ENCODE measurements at regions not wholly inside any gene's neighbourhood (a gene's known extent, or its start where the extent isn't known, plus 50 kb on each side); places are given as distances from the start of the nearest gene placed in this dataset.

DNA sequence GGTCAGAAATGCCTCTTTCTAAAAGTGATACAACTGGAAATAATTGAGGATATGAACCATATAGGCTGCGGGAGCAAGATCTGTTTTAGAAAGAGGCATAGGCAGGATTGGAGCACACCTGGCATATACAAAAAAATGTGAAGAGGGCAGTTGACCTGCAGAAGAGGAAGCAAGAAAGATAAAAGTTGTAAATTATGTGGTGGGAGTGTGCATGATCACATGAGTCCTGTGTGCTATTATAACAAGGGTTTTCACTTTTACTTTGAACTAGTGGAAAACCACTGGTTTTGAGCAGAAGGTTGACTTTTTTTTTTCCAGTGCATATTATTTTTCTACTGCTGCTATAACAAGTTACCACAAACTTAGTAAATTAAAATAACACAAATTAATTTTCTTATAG, 489.3 kb downstream of the ANXA1 start:
- no peak for FAIRE-seq

DNA sequence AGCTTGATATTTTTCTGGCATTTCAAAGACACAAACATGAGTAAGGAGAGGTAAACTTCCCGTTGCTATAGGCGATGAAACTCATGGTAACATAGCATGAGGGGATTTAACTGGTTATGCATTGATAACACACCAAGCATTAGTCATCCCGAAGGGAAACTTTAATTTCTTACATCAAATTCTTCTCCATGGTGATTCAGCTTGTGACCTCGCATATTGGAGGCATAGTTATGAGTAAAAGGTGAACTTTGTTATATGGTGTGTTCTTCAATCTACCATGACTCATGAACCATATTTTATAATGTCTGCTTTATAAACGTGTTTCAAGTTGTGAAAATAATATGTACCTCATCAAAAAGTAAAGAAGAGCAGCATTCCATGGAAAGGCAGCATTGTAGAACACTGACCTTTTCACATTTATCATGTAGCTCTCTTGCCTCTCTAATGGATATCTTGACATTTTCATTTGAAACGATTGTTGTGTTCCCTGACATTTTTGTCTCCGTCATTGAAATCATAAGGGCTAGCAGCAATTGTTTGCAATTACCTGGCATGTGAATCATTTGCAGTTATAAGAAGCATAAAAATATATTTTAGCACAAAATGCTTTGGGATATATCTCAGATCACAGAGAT, 491.8 kb downstream of the ANXA1 start:
- Histone ChIP-seq H3K36me3 (ENCODE audit: control insufficient read depth in 3 of 3, insufficient read depth in 2 of 3, low read depth in 1 of 3, low read length in 3 of 3) (no peaks in the 10 kb centered on the region), H3K27me3 (ENCODE audit: control insufficient read depth in 3 of 3, insufficient read depth in 3 of 3, low read length in 3 of 3) (no peaks in the 10 kb centered on the region), H3K4me1 (ENCODE audit: control insufficient read depth in 3 of 3, insufficient read depth in 2 of 3, low read depth in 1 of 3, low read length in 2 of 3) (no peaks in the 10 kb centered on the region), H3K4me3 (ENCODE audit: low read depth in 1 of 3, low read length in 3 of 3) (no peak overlapping the region), H3K9me3 (ENCODE audit: control insufficient read depth in 2 of 2, insufficient read depth in 1 of 2, low read depth in 1 of 2, low read length in 1 of 2) (no peaks in the 10 kb centered on the region), H3K27ac (ENCODE audit: low read depth in 1 of 3, low read length in 2 of 3) (no peak overlapping the region)
- WGBS, 3 donors, result 48 to 68% (median 54%) methylated on average over 7 of the region's 7 CpGs
- FAIRE-seq, result no peak
- no peak for DNase-seq

More for the DNA sequence above, 489.3 kb downstream of the ANXA1 start:
- Histone ChIP-seq H3K4me3 (ENCODE audit: low read depth in 1 of 3, low read length in 3 of 3) (no peak overlapping the region), H3K4me1 (ENCODE audit: control insufficient read depth in 3 of 3, insufficient read depth in 2 of 3, low read depth in 1 of 3, low read length in 2 of 3) (no peaks in the 10 kb centered on the region), H3K27me3 (ENCODE audit: control insufficient read depth in 3 of 3, insufficient read depth in 3 of 3, low read length in 3 of 3) (no peaks in the 10 kb centered on the region), H3K9me3 (ENCODE audit: control insufficient read depth in 2 of 2, insufficient read depth in 1 of 2, low read depth in 1 of 2, low read length in 1 of 2) (no peaks in the 10 kb centered on the region), H3K27ac (ENCODE audit: low read depth in 1 of 3, low read length in 2 of 3) (no peak overlapping the region), H3K36me3 (ENCODE audit: control insufficient read depth in 3 of 3, insufficient read depth in 2 of 3, low read depth in 1 of 3, low read length in 3 of 3) (no peaks in the 10 kb centered on the region)
- WGBS, 3 donors, result 61 to 94% (median 86%) methylated on average over 1 of the region's 1 CpG
- DNase-seq, result no peak

DNA sequence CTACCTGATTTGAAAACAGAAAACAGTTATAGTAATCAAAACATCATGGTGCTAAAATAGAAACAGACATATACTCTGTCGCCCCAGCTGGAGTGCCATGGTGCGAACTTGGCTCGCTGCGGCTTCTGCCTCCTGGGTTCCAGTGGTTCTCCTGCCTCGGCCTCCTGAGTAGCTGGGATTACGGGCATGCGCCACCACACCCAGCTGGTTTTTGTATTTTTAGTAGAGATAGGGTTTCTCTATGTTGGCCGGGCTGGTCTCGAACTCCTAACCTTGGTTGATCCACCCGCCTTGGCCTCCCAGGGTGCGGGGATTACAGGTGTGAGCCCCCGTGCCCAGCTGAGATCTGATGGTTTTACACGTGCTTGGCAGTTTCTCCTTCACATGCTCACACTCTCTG, 495.9 kb downstream of the ANXA1 start:
- FAIRE-seq (no peak), DNase-seq (no peak)
- H3K27ac ChIP-seq (ENCODE audit: low read depth in 1 of 3, low read length in 2 of 3), result no peak overlapping the region
- H3K4me1 ChIP-seq (ENCODE audit: control insufficient read depth in 3 of 3, insufficient read depth in 2 of 3, low read depth in 1 of 3, low read length in 2 of 3), result no peaks in the 10 kb centered on the region
- no peaks in the 10 kb centered on the region for H3K9me3 ChIP-seq (ENCODE audit: control insufficient read depth in 2 of 2, insufficient read depth in 1 of 2, low read depth in 1 of 2, low read length in 1 of 2)
- no peak overlapping the region for H3K4me3 ChIP-seq (ENCODE audit: low read depth in 1 of 3, low read length in 3 of 3)
- 86 to 94% (median 94%) methylated on average over 13 of the region's 13 CpGs for WGBS, 3 donors
- no peaks in the 10 kb centered on the region for H3K36me3 ChIP-seq (ENCODE audit: control insufficient read depth in 3 of 3, insufficient read depth in 2 of 3, low read depth in 1 of 3, low read length in 3 of 3)
- H3K27me3 ChIP-seq (ENCODE audit: control insufficient read depth in 3 of 3, insufficient read depth in 3 of 3, low read length in 3 of 3), result no peaks in the 10 kb centered on the region

DNA sequence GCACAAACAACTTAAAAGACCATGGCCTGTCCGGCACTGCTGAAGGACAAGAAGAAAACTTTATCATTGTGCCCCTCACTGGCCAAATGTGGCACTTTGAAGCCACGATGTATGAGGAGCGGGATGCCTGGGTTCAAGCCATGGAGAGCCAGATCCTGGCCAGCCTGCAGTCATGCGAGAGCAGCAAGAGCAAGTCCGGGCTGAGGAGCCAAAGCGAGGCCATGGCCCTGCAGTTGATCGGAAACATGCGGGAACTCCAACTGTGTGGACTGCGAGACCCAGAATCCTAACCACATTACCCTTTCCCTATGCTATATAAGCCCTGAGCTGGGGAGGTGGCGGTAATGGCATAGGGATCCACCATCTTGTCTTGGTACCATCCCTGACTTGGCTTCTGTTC, 497.9 kb downstream of the ANXA1 start:
- FAIRE-seq (no peak), DNase-seq (no peak)
- no peaks in the 10 kb centered on the region for H3K4me1 ChIP-seq (ENCODE audit: control insufficient read depth in 3 of 3, insufficient read depth in 2 of 3, low read depth in 1 of 3, low read length in 2 of 3)
- WGBS, 3 donors, result 91 to 94% (median 92%) methylated on average over 10 of the region's 10 CpGs
- H3K9me3 ChIP-seq (ENCODE audit: control insufficient read depth in 2 of 2, insufficient read depth in 1 of 2, low read depth in 1 of 2, low read length in 1 of 2), result no peaks in the 10 kb centered on the region
- no peak overlapping the region for H3K27ac ChIP-seq (ENCODE audit: low read depth in 1 of 3, low read length in 2 of 3)
- no peaks in the 10 kb centered on the region for H3K27me3 ChIP-seq (ENCODE audit: control insufficient read depth in 3 of 3, insufficient read depth in 3 of 3, low read length in 3 of 3)
- no peak overlapping the region for H3K4me3 ChIP-seq (ENCODE audit: low read depth in 1 of 3, low read length in 3 of 3)
- H3K36me3 ChIP-seq (ENCODE audit: control insufficient read depth in 3 of 3, insufficient read depth in 2 of 3, low read depth in 1 of 3, low read length in 3 of 3), result no peaks in the 10 kb centered on the region

DNA sequence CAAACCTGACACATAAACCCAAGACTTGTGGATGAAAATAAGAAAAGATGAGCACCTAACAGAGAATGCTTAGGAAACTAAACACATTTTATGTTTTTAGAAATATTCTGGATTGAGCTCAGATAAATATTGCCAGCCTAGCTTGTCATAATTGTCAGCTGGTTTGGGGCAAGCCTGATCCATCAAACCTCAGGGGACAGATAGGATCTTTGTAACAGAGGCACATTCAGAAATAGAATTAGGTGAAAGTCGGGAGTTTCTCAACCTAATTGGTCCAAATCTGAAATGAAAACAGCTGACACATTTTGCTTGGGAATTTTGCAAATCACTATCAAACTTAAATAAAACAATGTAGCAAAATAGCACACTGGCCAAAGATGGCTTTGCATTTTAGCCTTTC, 503.7 kb downstream of the ANXA1 start:
- Histone ChIP-seq H3K4me3 (ENCODE audit: low read depth in 1 of 3, low read length in 3 of 3) (no peak overlapping the region), H3K27ac (ENCODE audit: low read depth in 1 of 3, low read length in 2 of 3) (no peak overlapping the region), H3K36me3 (ENCODE audit: control insufficient read depth in 3 of 3, insufficient read depth in 2 of 3, low read depth in 1 of 3, low read length in 3 of 3) (no peaks in the 10 kb centered on the region), H3K27me3 (ENCODE audit: control insufficient read depth in 3 of 3, insufficient read depth in 3 of 3, low read length in 3 of 3) (no peaks in the 10 kb centered on the region), H3K9me3 (ENCODE audit: control insufficient read depth in 2 of 2, insufficient read depth in 1 of 2, low read depth in 1 of 2, low read length in 1 of 2) (no peaks in the 10 kb centered on the region), H3K4me1 (ENCODE audit: control insufficient read depth in 3 of 3, insufficient read depth in 2 of 3, low read depth in 1 of 3, low read length in 2 of 3) (no peaks in the 10 kb centered on the region)
- FAIRE-seq, result no peak
- no peak for DNase-seq
- WGBS, 3 donors, result 83 to 85% (median 84%) methylated on average over 1 of the region's 1 CpG

DNA sequence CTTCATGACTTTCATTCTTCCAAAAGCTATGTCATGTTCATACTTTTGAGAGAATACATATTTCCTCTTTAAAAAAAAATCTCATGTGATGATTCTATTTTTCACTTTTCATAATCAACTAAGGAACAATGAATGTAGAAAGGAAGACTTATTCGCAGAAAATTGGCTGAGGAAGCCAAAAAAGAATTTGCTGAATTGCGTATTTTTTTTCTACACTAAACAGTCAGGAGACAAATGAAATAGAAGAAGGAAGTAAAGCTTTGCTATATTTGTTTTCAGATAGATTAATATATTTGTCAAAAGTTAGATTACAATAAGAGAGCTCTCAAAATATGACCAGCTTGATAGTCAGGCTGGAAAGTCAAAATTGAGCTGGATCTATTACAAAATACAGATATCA, 504.2 kb downstream of the ANXA1 start:
- H3K9me3 ChIP-seq (ENCODE audit: control insufficient read depth in 2 of 2, insufficient read depth in 1 of 2, low read depth in 1 of 2, low read length in 1 of 2), result no peaks in the 10 kb centered on the region
- 82 to 89% (median 85%) methylated on average over 2 of the region's 2 CpGs for WGBS, 3 donors
- H3K4me3 ChIP-seq (ENCODE audit: low read depth in 1 of 3, low read length in 3 of 3), result no peak overlapping the region
- no peak for DNase-seq
- no peaks in the 10 kb centered on the region for H3K27me3 ChIP-seq (ENCODE audit: control insufficient read depth in 3 of 3, insufficient read depth in 3 of 3, low read length in 3 of 3)
- FAIRE-seq, result no peak
- H3K36me3 ChIP-seq (ENCODE audit: control insufficient read depth in 3 of 3, insufficient read depth in 2 of 3, low read depth in 1 of 3, low read length in 3 of 3), result no peaks in the 10 kb centered on the region
- H3K4me1 ChIP-seq (ENCODE audit: control insufficient read depth in 3 of 3, insufficient read depth in 2 of 3, low read depth in 1 of 3, low read length in 2 of 3), result no peaks in the 10 kb centered on the region
- H3K27ac ChIP-seq (ENCODE audit: low read depth in 1 of 3, low read length in 2 of 3), result no peak overlapping the region

DNA sequence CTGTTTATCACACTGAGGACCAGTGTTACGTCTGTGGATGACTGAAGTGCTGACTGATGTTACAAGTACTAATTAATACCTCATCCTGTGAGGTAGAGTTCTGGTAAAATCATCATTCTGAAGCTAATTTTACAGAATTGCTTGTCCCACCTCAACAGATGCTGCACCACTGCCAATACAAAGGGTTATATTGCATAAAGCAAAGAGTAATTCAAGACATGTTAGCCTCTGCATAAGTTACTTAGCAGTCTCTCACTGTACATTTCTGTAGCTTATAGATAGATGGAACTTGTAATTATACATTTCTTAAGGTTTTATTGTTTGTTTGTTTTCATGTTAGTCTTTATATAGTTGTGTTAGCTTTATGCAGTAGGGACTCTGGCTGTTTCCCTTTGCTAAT, 513.6 kb downstream of the ANXA1 start:
- WGBS, 3 donors, result 24 to 43% (median 33%) methylated on average over 1 of the region's 1 CpG
- Histone ChIP-seq H3K27ac (ENCODE audit: low read depth in 1 of 3, low read length in 2 of 3) (no peak overlapping the region), H3K36me3 (ENCODE audit: control insufficient read depth in 3 of 3, insufficient read depth in 2 of 3, low read depth in 1 of 3, low read length in 3 of 3) (no peaks in the 10 kb centered on the region), H3K4me3 (ENCODE audit: low read depth in 1 of 3, low read length in 3 of 3) (no peak overlapping the region), H3K9me3 (ENCODE audit: control insufficient read depth in 2 of 2, insufficient read depth in 1 of 2, low read depth in 1 of 2, low read length in 1 of 2) (no peaks in the 10 kb centered on the region), H3K27me3 (ENCODE audit: control insufficient read depth in 3 of 3, insufficient read depth in 3 of 3, low read length in 3 of 3) (no peaks in the 10 kb centered on the region), H3K4me1 (ENCODE audit: control insufficient read depth in 3 of 3, insufficient read depth in 2 of 3, low read depth in 1 of 3, low read length in 2 of 3) (no peaks in the 10 kb centered on the region)
- FAIRE-seq, result no peak
- no peak for DNase-seq

DNA sequence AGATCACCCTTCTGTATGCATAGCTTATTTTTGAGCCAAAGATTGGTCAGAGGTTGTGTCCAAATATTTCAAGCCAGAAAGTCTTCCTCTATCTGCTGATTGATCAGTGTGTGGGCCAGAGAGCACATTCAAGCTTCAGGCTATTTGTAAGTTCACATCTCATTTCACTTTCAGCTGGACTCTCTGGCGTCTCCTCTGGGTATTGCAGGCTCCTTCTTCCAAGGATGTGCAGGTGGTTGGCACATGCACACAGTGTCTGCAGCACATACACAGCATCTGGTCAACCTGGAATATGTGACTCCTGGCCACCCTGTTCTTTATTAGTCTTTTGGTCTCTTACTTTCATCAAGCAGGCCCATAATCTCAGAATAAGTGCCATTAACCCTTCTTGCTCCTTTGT, 516.1 kb downstream of the ANXA1 start:
- H3K27me3 ChIP-seq (ENCODE audit: control insufficient read depth in 3 of 3, insufficient read depth in 3 of 3, low read length in 3 of 3), result no peaks in the 10 kb centered on the region
- no peak for DNase-seq
- H3K9me3 ChIP-seq (ENCODE audit: control insufficient read depth in 2 of 2, insufficient read depth in 1 of 2, low read depth in 1 of 2, low read length in 1 of 2), result no peaks in the 10 kb centered on the region
- FAIRE-seq, result no peak
- H3K36me3 ChIP-seq (ENCODE audit: control insufficient read depth in 3 of 3, insufficient read depth in 2 of 3, low read depth in 1 of 3, low read length in 3 of 3), result no peaks in the 10 kb centered on the region
- no peaks in the 10 kb centered on the region for H3K4me1 ChIP-seq (ENCODE audit: control insufficient read depth in 3 of 3, insufficient read depth in 2 of 3, low read depth in 1 of 3, low read length in 2 of 3)
- H3K27ac ChIP-seq (ENCODE audit: low read depth in 1 of 3, low read length in 2 of 3), result no peak overlapping the region
- no peak overlapping the region for H3K4me3 ChIP-seq (ENCODE audit: low read depth in 1 of 3, low read length in 3 of 3)
- WGBS, 3 donors, result 44 to 55% (median 44%) methylated on average over 1 of the region's 1 CpG

DNA sequence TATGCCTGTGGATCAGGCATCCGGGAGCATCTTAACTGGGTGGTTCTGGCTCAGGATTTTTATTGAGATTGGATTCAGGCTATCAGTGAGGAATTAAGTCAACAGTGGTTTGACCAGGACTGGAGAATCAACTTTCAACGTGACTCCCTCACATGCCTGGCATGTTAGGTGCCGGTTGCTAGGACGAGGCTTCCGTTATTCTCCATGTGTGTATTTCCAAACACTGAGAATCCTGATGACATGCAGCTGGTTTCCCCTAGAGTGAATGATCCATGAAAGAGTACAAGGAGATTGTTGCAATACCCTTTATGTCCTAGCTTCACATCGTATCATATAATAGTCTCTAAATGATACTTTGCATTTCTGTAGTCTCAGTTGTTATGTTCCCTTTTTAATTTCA, 529.2 kb downstream of the ANXA1 start:
- no peak overlapping the region for H3K4me3 ChIP-seq (ENCODE audit: low read depth in 1 of 3, low read length in 3 of 3)
- no peaks in the 10 kb centered on the region for H3K4me1 ChIP-seq (ENCODE audit: control insufficient read depth in 3 of 3, insufficient read depth in 2 of 3, low read depth in 1 of 3, low read length in 2 of 3)
- FAIRE-seq, result no peak
- no peak overlapping the region for H3K27ac ChIP-seq (ENCODE audit: low read depth in 1 of 3, low read length in 2 of 3)
- no peak for DNase-seq
- no peaks in the 10 kb centered on the region for H3K9me3 ChIP-seq (ENCODE audit: control insufficient read depth in 2 of 2, insufficient read depth in 1 of 2, low read depth in 1 of 2, low read length in 1 of 2)
- no peaks in the 10 kb centered on the region for H3K36me3 ChIP-seq (ENCODE audit: control insufficient read depth in 3 of 3, insufficient read depth in 2 of 3, low read depth in 1 of 3, low read length in 3 of 3)
- no peaks in the 10 kb centered on the region for H3K27me3 ChIP-seq (ENCODE audit: control insufficient read depth in 3 of 3, insufficient read depth in 3 of 3, low read length in 3 of 3)
- 54 to 70% (median 64%) methylated on average over 6 of the region's 6 CpGs for WGBS, 3 donors
